ENCODE measurements at regions not wholly inside any gene's neighbourhood (a gene's known extent, or its start where the extent isn't known, plus 50 kb on each side); places are given as distances from the start of the nearest gene placed in this dataset.

DNA sequence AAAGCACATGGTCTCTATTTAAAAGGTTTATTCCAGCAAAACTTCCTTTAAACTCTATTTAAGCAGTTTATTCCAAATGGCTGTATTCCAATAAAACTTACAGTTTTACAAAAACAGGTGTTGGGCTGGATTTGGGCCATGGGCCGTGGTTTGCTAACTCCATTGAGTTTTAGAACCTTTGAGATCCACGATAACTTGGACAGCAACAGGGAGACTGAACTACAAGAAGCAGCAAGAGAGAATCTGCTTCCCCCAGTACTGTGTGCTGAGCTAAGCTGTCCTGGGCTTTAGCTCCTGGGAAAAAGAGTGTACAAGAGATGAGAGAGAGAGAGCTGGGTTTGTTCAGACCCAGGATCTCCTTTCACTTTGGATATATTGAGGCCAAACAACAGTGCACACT is 204.0 kb upstream of the CELF2 start:
- no peak for DNase-seq (ENCODE audit: low spot score)
- no peak for TF ChIP-seq EZH2phosphoT487 (IDR thresholded peaks at IDR 0.05)
- TF ChIP-seq, protein P1, sequence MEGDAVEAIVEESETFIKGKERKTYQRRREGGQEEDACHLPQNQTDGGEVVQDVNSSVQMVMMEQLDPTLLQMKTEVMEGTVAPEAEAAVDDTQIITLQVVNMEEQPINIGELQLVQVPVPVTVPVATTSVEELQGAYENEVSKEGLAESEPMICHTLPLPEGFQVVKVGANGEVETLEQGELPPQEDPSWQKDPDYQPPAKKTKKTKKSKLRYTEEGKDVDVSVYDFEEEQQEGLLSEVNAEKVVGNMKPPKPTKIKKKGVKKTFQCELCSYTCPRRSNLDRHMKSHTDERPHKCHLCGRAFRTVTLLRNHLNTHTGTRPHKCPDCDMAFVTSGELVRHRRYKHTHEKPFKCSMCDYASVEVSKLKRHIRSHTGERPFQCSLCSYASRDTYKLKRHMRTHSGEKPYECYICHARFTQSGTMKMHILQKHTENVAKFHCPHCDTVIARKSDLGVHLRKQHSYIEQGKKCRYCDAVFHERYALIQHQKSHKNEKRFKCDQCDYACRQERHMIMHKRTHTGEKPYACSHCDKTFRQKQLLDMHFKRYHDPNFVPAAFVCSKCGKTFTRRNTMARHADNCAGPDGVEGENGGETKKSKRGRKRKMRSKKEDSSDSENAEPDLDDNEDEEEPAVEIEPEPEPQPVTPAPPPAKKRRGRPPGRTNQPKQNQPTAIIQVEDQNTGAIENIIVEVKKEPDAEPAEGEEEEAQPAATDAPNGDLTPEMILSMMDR (IDR thresholded peaks at IDR 0.05), result no peak
- TF ChIP-seq EZH2 (IDR thresholded peaks at IDR 0.05), result no peak
- Histone ChIP-seq H3F3A (ENCODE audit: low read depth) (no peaks in the 10 kb centered on the region), H3K4me1 (peaks cover 7% of the 10 kb centered on the region), H3K9me3 (ENCODE audit: low read depth) (no peaks in the 10 kb centered on the region), H4K20me1 (ENCODE audit: low read depth) (no peaks in the 10 kb centered on the region), H3K4me3 (no peak overlapping the region), H3K27me3 (no peaks in the 10 kb centered on the region), H3K9ac (no peak overlapping the region), H2AFZ (replicated peaks) (no peak overlapping the region), H3K36me3 (no peaks in the 10 kb centered on the region), H3K79me2 (ENCODE audit: low read depth) (no peaks in the 10 kb centered on the region), H3K4me2 (no peak overlapping the region), H3K27ac (no peak overlapping the region)
- H3K27me3 Mint-ChIP-seq (ENCODE audit: insufficient read depth, low read depth), result peaks cover 6% of the 10 kb centered on the region
- peaks cover 4% of the 10 kb centered on the region for H3K4me1 Mint-ChIP-seq
- no peaks in the 10 kb centered on the region for H3K36me3 Mint-ChIP-seq
- no peak overlapping the region for H3K27ac Mint-ChIP-seq
- H3K9me3 Mint-ChIP-seq, result peaks cover 12% of the 10 kb centered on the region
- no peak overlapping the region for H3K4me3 Mint-ChIP-seq

DNA sequence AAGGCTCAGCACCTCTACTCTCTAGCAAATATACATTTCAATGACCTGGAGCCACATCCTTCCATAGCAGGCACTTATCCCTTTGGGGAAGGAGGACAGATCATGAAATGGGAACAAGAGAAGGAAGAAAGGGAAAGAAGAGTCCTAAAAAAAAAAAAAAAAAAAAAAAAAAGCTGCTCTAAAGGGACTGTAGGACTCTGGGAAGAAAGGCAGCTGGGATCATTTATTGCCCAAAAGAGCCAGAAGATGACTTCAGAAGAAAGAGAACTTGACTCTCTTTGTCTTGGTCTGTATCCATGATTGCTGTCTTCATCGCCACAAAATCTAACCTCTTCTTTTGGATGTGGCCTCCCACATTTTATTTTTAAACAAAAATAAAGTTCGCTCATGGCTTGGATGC is 203.6 kb upstream of the CELF2 start:
- TF ChIP-seq, protein P1 (IDR thresholded peaks at IDR 0.05), result no peak
- TF ChIP-seq EZH2 (IDR thresholded peaks at IDR 0.05), result no peak
- TF ChIP-seq EZH2phosphoT487 (IDR thresholded peaks at IDR 0.05), result no peak
- no peak for DNase-seq (ENCODE audit: low spot score)
- H3K4me1 ChIP-seq, result peaks cover 3% of the 10 kb centered on the region
- H2AFZ ChIP-seq (replicated peaks), result no peak overlapping the region
- H3K4me3 ChIP-seq, result no peak overlapping the region
- Mint-ChIP-seq H3K9me3 (peaks cover 12% of the 10 kb centered on the region), H3K27me3 (ENCODE audit: insufficient read depth, low read depth) (peaks cover 6% of the 10 kb centered on the region), H3K36me3 (no peaks in the 10 kb centered on the region), H3K27ac (no peak overlapping the region), H3K4me1 (peaks cover 3% of the 10 kb centered on the region), H3K4me3 (no peak overlapping the region)
- H4K20me1 ChIP-seq (ENCODE audit: low read depth), result no peaks in the 10 kb centered on the region
- H3K27me3 ChIP-seq, result no peaks in the 10 kb centered on the region
- H3K36me3 ChIP-seq, result no peaks in the 10 kb centered on the region
- no peaks in the 10 kb centered on the region for H3F3A ChIP-seq (ENCODE audit: low read depth)
- no peak overlapping the region for H3K4me2 ChIP-seq
- no peaks in the 10 kb centered on the region for H3K9me3 ChIP-seq (ENCODE audit: low read depth)
- no peak overlapping the region for H3K27ac ChIP-seq
- no peaks in the 10 kb centered on the region for H3K79me2 ChIP-seq (ENCODE audit: low read depth)
- no peak overlapping the region for H3K9ac ChIP-seq

DNA sequence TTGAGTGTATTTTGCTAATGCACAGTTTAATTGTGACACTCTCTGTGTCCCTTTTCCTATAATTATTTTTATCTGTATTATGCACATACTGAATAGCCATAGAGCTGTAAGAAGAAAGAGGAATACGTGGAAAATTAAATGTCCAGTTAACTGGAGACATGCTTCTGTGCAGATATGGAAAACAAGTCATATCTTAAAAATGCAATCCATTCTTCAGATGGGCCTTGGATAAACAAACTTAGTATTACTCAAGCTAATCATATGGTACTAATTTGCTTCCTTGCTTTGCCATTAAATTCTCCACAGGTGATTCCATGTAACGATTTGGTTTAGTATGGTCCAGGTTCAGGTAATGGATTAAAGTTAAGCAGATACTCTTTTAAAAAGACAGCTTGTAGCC is 201.2 kb upstream of the CELF2 start:
- Mint-ChIP-seq H3K27ac (no peak overlapping the region), H3K27me3 (ENCODE audit: insufficient read depth, low read depth) (peaks cover 7% of the 10 kb centered on the region), H3K4me1 (no peaks in the 10 kb centered on the region), H3K9me3 (peaks cover 18% of the 10 kb centered on the region), H3K4me3 (no peak overlapping the region), H3K36me3 (no peaks in the 10 kb centered on the region)
- Histone ChIP-seq H3K27me3 (no peaks in the 10 kb centered on the region), H3K27ac (no peak overlapping the region), H3K36me3 (no peaks in the 10 kb centered on the region), H3K4me1 (no peaks in the 10 kb centered on the region), H3K4me2 (no peak overlapping the region), H3K4me3 (no peak overlapping the region), H3K9ac (no peak overlapping the region), H3K9me3 (ENCODE audit: low read depth) (no peaks in the 10 kb centered on the region), H3F3A (ENCODE audit: low read depth) (no peaks in the 10 kb centered on the region), H3K79me2 (ENCODE audit: low read depth) (no peaks in the 10 kb centered on the region), H2AFZ (replicated peaks) (no peak overlapping the region), H4K20me1 (ENCODE audit: low read depth) (no peaks in the 10 kb centered on the region)
- TF ChIP-seq, protein P1 (IDR thresholded peaks at IDR 0.05), result no peak
- TF ChIP-seq EZH2 (IDR thresholded peaks at IDR 0.05) (no peak), EZH2phosphoT487 (IDR thresholded peaks at IDR 0.05) (no peak)
- DNase-seq (ENCODE audit: low spot score), result no peak

Measured in neural progenitor cell (in vitro differentiated cells).